OCI-LY3 (cell line): ENCODE measurements at regions not wholly inside any gene's neighbourhood (a gene's known extent, or its start where the extent isn't known, plus 50 kb on each side); places are given as distances from the start of the nearest gene placed in this dataset.

ENCODE experiments used
- EZH2phosphoT487 ChIP-seq: fragments of 200-600 bp; shearing (Covaris generic); IDR thresholded peaks from 2 replicates; pipeline ENCODE4 v1.6.1; 2018; ENCODE audit warnings: antibody characterized with exemption, mixed run types, low read depth
- TF ChIP-seq, protein P1 (sequence below): fragments of 200-600, 300-600 bp; sonication (generic); IDR thresholded peaks from 2 replicates; pipeline ENCODE4 v1.5.1; 2014; ENCODE audit warnings: antibody characterized with exemption, low read length, low read depth

DNA sequence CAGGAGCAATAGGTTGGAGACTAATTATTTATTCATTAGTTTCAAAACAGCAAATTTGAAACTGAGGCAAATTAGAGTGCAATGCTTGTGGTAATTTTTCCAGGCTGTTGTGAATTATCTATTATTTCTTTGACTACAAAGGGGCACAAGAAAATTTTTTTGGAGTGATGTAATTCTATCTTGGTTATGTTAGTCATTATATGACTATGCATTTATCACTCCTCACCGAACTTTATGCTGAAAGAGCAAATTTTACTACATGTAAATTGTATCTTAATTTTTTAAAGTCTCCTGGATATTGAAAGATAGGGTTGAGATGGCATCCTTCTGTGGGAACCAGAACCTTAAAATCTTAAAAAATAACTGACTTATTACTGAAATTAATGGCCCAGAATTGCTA lies 320.0 kb upstream of the ROBO1 start:
- TF ChIP-seq, protein P1, sequence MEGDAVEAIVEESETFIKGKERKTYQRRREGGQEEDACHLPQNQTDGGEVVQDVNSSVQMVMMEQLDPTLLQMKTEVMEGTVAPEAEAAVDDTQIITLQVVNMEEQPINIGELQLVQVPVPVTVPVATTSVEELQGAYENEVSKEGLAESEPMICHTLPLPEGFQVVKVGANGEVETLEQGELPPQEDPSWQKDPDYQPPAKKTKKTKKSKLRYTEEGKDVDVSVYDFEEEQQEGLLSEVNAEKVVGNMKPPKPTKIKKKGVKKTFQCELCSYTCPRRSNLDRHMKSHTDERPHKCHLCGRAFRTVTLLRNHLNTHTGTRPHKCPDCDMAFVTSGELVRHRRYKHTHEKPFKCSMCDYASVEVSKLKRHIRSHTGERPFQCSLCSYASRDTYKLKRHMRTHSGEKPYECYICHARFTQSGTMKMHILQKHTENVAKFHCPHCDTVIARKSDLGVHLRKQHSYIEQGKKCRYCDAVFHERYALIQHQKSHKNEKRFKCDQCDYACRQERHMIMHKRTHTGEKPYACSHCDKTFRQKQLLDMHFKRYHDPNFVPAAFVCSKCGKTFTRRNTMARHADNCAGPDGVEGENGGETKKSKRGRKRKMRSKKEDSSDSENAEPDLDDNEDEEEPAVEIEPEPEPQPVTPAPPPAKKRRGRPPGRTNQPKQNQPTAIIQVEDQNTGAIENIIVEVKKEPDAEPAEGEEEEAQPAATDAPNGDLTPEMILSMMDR, result no peak
- TF ChIP-seq EZH2phosphoT487, result no peak
